HCT116 (cell line): ENCODE measurements at regions not wholly inside any gene's neighbourhood (a gene's known extent, or its start where the extent isn't known, plus 50 kb on each side); places are given as distances from the start of the nearest gene placed in this dataset.

ENCODE experiments used
- CEBPB ChIP-seq: IDR thresholded peaks from 2 replicates; pipeline ENCODE4 v1.6.1; 2012; ENCODE audit warnings: low read depth
- EZH2 ChIP-seq: fragments of 200-600 bp; sonication (generic); IDR thresholded peaks from 2 replicates; pipeline ENCODE4 v1.6.1; 2017; ENCODE audit warnings: antibody characterized with exemption, mixed run types
- JUND ChIP-seq: IDR thresholded peaks from 2 replicates; pipeline ENCODE4 v1.6.1; 2012
- POLR2A ChIP-seq: IDR thresholded peaks from 2 replicates; pipeline ENCODE4 v1.7.0; 2011; ENCODE audit warnings: borderline replicate concordance; ENCODE audit not compliant: insufficient read depth, insufficient read length; ENCODE audit errors: extremely low read depth
- POLR2AphosphoS5 ChIP-seq: IDR thresholded peaks from 2 replicates; pipeline ENCODE4 v1.6.1; 2011; ENCODE audit warnings: mild to moderate bottlenecking, low read depth, low read length, moderate library complexity
- RAD21 ChIP-seq: IDR thresholded peaks from 2 replicates; pipeline ENCODE4 v1.6.1; 2012; ENCODE audit warnings: low read depth, mild to moderate bottlenecking
- TCF7L2 ChIP-seq: IDR thresholded peaks from 2 replicates; pipeline ENCODE4 v1.7.0; 2011; ENCODE audit warnings: borderline replicate concordance, inconsistent platforms; ENCODE audit not compliant: insufficient read depth, insufficient read length; ENCODE audit errors: extremely low read depth
- YY1 ChIP-seq: IDR thresholded peaks from 2 replicates; pipeline ENCODE4 v1.6.1; 2011; ENCODE audit warnings: low read length, low read depth, moderate library complexity, mild to moderate bottlenecking; ENCODE audit not compliant: insufficient replicate concordance; ENCODE audit errors: extremely low read depth
- ZFX ChIP-seq: fragments of 450-650 bp; IDR thresholded peaks from 2 replicates; pipeline ENCODE4 v1.6.1; 2017
- ZNF274 ChIP-seq: fragments of 200-500 bp; sonication (Bioruptor generic); IDR thresholded peaks from 2 replicates; pipeline ENCODE4 v1.6.1; 2014; ENCODE audit warnings: mild to moderate bottlenecking, low read depth, low read length, inconsistent platforms
- TF ChIP-seq, protein P1 (sequence below), 3 experiments: fragments of 200-600 bp in 1 of 3; sonication (generic) in 1 of 3; IDR thresholded peaks in 2 of 3; conservative IDR thresholded peaks in 1 of 3; 2 replicates each; pipeline ENCODE4 v1.5.1; 2012 to 2017; ENCODE audit warnings: low read depth in 2 of 3, low read length in 2 of 3, antibody characterized with exemption in 1 of 3, borderline replicate concordance in 1 of 3, control low read depth in 1 of 3, mild to moderate bottlenecking in 1 of 3, mixed read lengths in 1 of 3, mixed run types in 1 of 3, moderate library complexity in 1 of 3; ENCODE audit not compliant: insufficient read depth in 1 of 3
- TF ChIP-seq, protein P2 (sequence below): IDR thresholded peaks from 2 replicates; pipeline ENCODE4 v1.6.1; 2012; ENCODE audit warnings: low read depth

DNA sequence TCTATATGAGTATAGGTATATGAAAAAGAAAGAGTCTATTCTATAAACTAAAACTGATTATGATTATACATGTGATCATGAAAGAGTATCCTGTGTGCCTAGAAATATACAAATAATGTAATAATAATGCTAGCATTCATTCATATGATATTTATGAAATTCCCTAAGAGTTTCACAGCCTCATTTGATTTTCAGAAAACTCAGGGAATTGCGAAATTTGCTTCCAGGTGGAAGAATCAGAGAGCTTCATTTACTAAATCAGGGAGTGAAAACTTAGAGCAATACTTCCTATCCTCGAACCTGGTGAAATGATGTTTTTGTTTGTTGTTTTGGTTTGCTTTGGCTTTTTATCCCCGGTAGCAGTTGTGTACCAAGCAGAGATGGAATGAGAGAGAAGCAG is 1105.7 kb upstream of the SLIT2 start:
- no peak for TF ChIP-seq RAD21
- no peak for TF ChIP-seq EZH2
- TF ChIP-seq, protein P1, sequence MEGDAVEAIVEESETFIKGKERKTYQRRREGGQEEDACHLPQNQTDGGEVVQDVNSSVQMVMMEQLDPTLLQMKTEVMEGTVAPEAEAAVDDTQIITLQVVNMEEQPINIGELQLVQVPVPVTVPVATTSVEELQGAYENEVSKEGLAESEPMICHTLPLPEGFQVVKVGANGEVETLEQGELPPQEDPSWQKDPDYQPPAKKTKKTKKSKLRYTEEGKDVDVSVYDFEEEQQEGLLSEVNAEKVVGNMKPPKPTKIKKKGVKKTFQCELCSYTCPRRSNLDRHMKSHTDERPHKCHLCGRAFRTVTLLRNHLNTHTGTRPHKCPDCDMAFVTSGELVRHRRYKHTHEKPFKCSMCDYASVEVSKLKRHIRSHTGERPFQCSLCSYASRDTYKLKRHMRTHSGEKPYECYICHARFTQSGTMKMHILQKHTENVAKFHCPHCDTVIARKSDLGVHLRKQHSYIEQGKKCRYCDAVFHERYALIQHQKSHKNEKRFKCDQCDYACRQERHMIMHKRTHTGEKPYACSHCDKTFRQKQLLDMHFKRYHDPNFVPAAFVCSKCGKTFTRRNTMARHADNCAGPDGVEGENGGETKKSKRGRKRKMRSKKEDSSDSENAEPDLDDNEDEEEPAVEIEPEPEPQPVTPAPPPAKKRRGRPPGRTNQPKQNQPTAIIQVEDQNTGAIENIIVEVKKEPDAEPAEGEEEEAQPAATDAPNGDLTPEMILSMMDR (IDR thresholded peaks at IDR 0.05 in 2 of 3, conservative IDR thresholded peaks at IDR 0.05 in 1 of 3; ENCODE audit: borderline replicate concordance in 1 of 3, insufficient read depth in 1 of 3, low read depth in 2 of 3, low read length in 2 of 3): no peak
- TF ChIP-seq, protein P2, sequence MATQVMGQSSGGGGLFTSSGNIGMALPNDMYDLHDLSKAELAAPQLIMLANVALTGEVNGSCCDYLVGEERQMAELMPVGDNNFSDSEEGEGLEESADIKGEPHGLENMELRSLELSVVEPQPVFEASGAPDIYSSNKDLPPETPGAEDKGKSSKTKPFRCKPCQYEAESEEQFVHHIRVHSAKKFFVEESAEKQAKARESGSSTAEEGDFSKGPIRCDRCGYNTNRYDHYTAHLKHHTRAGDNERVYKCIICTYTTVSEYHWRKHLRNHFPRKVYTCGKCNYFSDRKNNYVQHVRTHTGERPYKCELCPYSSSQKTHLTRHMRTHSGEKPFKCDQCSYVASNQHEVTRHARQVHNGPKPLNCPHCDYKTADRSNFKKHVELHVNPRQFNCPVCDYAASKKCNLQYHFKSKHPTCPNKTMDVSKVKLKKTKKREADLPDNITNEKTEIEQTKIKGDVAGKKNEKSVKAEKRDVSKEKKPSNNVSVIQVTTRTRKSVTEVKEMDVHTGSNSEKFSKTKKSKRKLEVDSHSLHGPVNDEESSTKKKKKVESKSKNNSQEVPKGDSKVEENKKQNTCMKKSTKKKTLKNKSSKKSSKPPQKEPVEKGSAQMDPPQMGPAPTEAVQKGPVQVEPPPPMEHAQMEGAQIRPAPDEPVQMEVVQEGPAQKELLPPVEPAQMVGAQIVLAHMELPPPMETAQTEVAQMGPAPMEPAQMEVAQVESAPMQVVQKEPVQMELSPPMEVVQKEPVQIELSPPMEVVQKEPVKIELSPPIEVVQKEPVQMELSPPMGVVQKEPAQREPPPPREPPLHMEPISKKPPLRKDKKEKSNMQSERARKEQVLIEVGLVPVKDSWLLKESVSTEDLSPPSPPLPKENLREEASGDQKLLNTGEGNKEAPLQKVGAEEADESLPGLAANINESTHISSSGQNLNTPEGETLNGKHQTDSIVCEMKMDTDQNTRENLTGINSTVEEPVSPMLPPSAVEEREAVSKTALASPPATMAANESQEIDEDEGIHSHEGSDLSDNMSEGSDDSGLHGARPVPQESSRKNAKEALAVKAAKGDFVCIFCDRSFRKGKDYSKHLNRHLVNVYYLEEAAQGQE: no peak
- no peak for TF ChIP-seq POLR2AphosphoS5
- no peak for TF ChIP-seq JUND
- TF ChIP-seq POLR2A: no peak
- TF ChIP-seq CEBPB: no peak
- TF ChIP-seq ZFX: no peak
- no peak for TF ChIP-seq YY1
- no peak for TF ChIP-seq TCF7L2
- TF ChIP-seq ZNF274: no peak
